SK-N-SH (cell line): ENCODE measurements at regions not wholly inside any gene's neighbourhood (a gene's known extent, or its start where the extent isn't known, plus 50 kb on each side); places are given as distances from the start of the nearest gene placed in this dataset.
A peak's percentile ranks its signal among the peaks of the same experiment; 100 is the strongest.
"Not testable (repeated sequence)": the region's sequence is repeated elsewhere in the genome, so short reads cannot be mapped to it uniquely, and the experiment has no call there.

Source experiments
- CTCF ChIA-PET: fragments of 300-600, 350-600 bp; formaldehyde crosslinking; extraction: SDS; loops from one replicate; lab custom pipeline; 2021; lab: Yijun Ruan, JAX
- POLR2A ChIA-PET: fragments of 350-600 bp; sonication (Branson Sonifier 250); formaldehyde crosslinking; extraction: SDS; loops from one replicate; lab custom pipeline; 2020; ENCODE audit warnings: antibody characterized with exemption, inconsistent platforms; lab: Yijun Ruan, JAX
- DNase-seq: peaks from one replicate; pipeline ENCODE4 v3.0.0; 2012
- H2AFZ ChIP-seq: fragments of 200-600 bp; sonication (generic); 2 replicates; pipeline ENCODE4 v1.8.1; 2016; ENCODE audit warnings: antibody characterized with exemption, mild to moderate bottlenecking, low read depth
- H3F3A ChIP-seq: fragments of 200-600 bp; sonication (generic); replicated peaks from 2 replicates; pipeline ENCODE3; 2016; ENCODE audit warnings: antibody characterized with exemption, mild to moderate bottlenecking; ENCODE audit not compliant: insufficient read depth
- H3K27ac ChIP-seq, 2 experiments: fragments of 200-500 bp in 1 of 2; fragments of 200-600 bp in 1 of 2; sonication (Bioruptor generic) in 1 of 2; sonication (generic), shearing (Covaris generic) in 1 of 2; 2 replicates each; pipeline versions ENCODE4 v1.5.1 to v1.6.1; 2014 to 2016; ENCODE audit warnings: low read depth in 2 of 2, inconsistent platforms in 1 of 2, low read length in 1 of 2, mild to moderate bottlenecking in 1 of 2, mixed read lengths in 1 of 2
- H3K27me3 ChIP-seq: fragments of 200-600 bp; sonication (generic), shearing (Covaris generic); 2 replicates; pipeline ENCODE4 v1.6.1; 2016; ENCODE audit warnings: mixed run types; ENCODE audit not compliant: insufficient read depth
- H3K36me3 ChIP-seq, 2 experiments: fragments of 200-500 bp in 1 of 2; fragments of 200-600 bp in 1 of 2; sonication (Bioruptor generic) in 1 of 2; sonication (generic) in 1 of 2; replicated peaks in 1 of 2; 2 replicates each; pipeline versions ENCODE3 to v1.5.1; 2014 to 2016; ENCODE audit warnings: low read length in 1 of 2, mild to moderate bottlenecking in 1 of 2; ENCODE audit not compliant: insufficient read depth in 2 of 2, control insufficient read depth in 1 of 2
- H3K4me1 ChIP-seq, 2 experiments: fragments of 200-500 bp in 1 of 2; fragments of 200-600 bp in 1 of 2; sonication (Bioruptor generic) in 1 of 2; sonication (generic), shearing (Covaris generic) in 1 of 2; 2 replicates each; pipeline versions ENCODE4 v1.5.1 to v1.6.1; 2014 to 2016; ENCODE audit warnings: low read depth in 1 of 2, low read length in 1 of 2, mixed run types in 1 of 2; ENCODE audit not compliant: insufficient read depth in 2 of 2, control insufficient read depth in 1 of 2
- H3K4me2 ChIP-seq: fragments of 200-600 bp; sonication (generic), shearing (Covaris generic); 2 replicates; pipeline ENCODE4 v1.6.1; 2017; ENCODE audit warnings: mixed run types
- H3K4me3 ChIP-seq, 2 experiments: fragments of 200-500 bp in 1 of 2; fragments of 200-600 bp in 1 of 2; sonication (Bioruptor generic) in 1 of 2; sonication (generic), shearing (Covaris generic) in 1 of 2; 2 replicates each; pipeline versions ENCODE4 v1.5.1 to v1.8.1; 2014 to 2016; ENCODE audit warnings: low read depth in 2 of 2, inconsistent platforms in 1 of 2, low read length in 1 of 2, mild to moderate bottlenecking in 1 of 2, mixed read lengths in 1 of 2, moderate library complexity in 1 of 2
- H3K79me2 ChIP-seq: fragments of 200-600 bp; sonication (generic); 2 replicates; pipeline ENCODE4 v1.8.1; 2017; ENCODE audit warnings: mild to moderate bottlenecking; ENCODE audit not compliant: insufficient read depth
- H3K9ac ChIP-seq: fragments of 200-600 bp; sonication (generic); 2 replicates; pipeline ENCODE4 v1.6.1; 2017; ENCODE audit warnings: mixed run types
- H3K9me2 ChIP-seq: fragments of 200-600 bp; sonication (generic); 2 replicates; pipeline ENCODE4 v1.6.1; 2017; ENCODE audit warnings: mixed run types
- H3K9me3 ChIP-seq: fragments of 200-600 bp; sonication (generic); 2 replicates; pipeline ENCODE4 v1.6.1; 2017; ENCODE audit warnings: mixed run types, mild to moderate bottlenecking, moderate library complexity
- H4K20me1 ChIP-seq: fragments of 200-600 bp; sonication (generic); 2 replicates; pipeline ENCODE4 v1.6.1; 2017; ENCODE audit warnings: mild to moderate bottlenecking, mixed run types; ENCODE audit not compliant: insufficient read depth
- RAD21 ChIP-seq: IDR thresholded peaks from 2 replicates; pipeline ENCODE4 v1.6.1; 2012; ENCODE audit warnings: mild to moderate bottlenecking, low read length
- SMC3 ChIP-seq: IDR thresholded peaks from 2 replicates; pipeline ENCODE4 v1.6.1; 2012; ENCODE audit warnings: low read depth, low read length, improper control_type of control experiment
- WGBS: methylation state at CpG from one replicate; pipeline ENCODE4 v1.1.6; 2017; ENCODE audit warnings: low lambda C conversion rate; 5-methylcytosine and 5-hydroxymethylcytosine counted together
- TF ChIP-seq, protein P1 (sequence below): fragments of 200-600 bp; sonication (generic); IDR thresholded peaks from 2 replicates; pipeline ENCODE4 v1.6.1; 2017; ENCODE audit warnings: antibody characterized with exemption, mild to moderate bottlenecking, moderate library complexity

DNA sequence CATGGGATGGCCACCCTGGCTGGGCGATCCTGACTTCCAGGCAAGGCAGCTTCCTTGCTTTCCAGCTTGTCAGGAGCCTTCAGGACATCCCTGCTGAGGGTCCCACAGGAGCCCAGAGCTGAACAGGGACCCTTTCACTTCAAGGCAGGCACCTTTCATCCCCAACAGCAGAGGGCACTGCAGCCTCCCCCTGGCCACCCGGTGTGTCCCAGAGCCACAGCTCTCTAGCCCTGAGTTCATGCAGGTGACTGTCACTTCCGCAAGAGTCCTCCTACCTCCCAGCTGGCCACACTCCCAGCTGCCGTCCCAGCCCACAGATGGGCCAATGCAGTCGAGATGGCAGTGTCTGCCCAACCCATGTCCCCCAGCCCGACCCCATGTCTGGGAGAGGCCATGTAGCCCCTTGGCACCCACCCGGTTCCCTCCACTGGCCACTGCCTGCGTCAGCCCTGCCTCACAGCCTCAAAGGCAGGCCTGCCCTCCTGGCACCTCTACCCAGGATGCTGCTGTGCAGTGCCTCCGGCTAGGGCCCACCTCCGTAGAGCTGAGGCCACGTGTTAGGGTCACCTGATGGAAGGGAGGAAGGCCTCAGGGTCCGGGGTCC, 248.3 kb downstream of the CCDC74A start:
- CTCF ChIA-PET, H3K4me3 ChIP-seq, H3K9me3 ChIP-seq, H4K20me1 ChIP-seq, H3K9ac ChIP-seq, H3K9me2 ChIP-seq, H3K36me3 ChIP-seq, POLR2A ChIA-PET, H3K79me2 ChIP-seq, H3K27me3 ChIP-seq, H3K4me1 ChIP-seq, DNase-seq, H2AFZ ChIP-seq, H3K4me2 ChIP-seq, H3F3A ChIP-seq, H3K27ac ChIP-seq: not testable (repeated sequence)
- WGBS: 40% methylated on average over 1 of the region's 12 CpGs

DNA sequence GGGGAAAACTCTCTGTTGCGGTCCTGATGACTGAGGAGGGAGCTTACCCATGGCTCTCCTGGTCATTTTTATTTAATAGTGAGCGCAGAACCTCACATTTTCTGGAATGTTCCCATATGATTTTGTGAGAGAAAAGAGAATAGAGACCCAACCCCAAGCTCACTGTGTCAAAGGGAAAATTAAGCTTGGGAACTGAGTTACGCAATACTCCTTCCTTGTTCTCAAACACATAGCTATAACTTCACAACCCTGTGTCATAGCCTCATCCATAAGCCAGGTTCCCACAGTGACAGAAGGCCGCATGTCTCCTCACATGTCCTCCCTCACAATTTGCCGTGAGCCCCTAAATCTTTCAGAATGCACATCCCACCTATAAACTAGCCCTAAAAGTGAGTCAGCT, 252.8 kb downstream of the CCDC74A start:
- 52% methylated on average over 5 of the region's 5 CpGs for WGBS
- POLR2A ChIA-PET, H4K20me1 ChIP-seq: not testable (repeated sequence)

DNA sequence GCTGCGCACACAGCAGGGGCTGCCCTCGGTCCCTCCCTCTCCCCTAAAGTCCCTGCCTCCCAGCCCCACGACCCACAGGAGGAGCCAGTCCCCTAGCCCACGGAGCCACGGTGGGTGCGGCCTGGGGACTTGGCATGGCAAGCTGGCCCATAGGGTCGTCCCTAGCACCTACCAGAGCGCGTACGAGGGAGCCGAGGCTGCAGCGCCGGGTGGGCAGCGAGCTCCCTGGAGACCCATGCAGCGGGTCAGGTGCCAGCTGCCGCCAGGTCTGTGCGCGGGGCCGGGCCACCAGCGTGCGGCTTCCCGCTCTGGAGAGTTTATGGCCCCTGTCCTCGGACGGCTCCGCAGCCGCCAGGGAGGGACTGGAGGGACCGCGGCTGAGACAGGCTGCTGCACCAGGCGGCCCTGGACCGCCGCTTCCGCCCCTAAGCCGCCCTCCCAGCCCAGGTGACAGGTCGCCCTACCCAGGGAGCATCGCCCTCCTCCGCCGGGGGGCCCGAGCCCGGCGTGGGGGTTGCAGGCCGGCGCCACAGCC, 273.6 kb downstream of the CCDC74A start:
- Histone ChIP-seq H3K79me2 (no peaks in the 10 kb centered on the region), H3K4me2 (peak overlapping the region; percentile 99; the same call in 1 of the 2 replicates), H3K27me3 (no peaks in the 10 kb centered on the region; the same call in 1 of the 2 replicates), H4K20me1 (no peaks in the 10 kb centered on the region), H3K4me1 (no peaks in the 10 kb centered on the region; a peak in 1 of 4 replicates), H2AFZ (no peak overlapping the region), H3K36me3 (no peaks in the 10 kb centered on the region), H3K9ac (no peak overlapping the region), H3F3A (no peaks in the 10 kb centered on the region), H3K9me3 (no peaks in the 10 kb centered on the region), H3K4me3 (peak overlapping the region in 1 of 2 experiments; percentile 21; a peak in 2 of 4 replicates), H3K9me2 (no peaks in the 10 kb centered on the region), H3K27ac (no peak overlapping the region)
- 49% methylated on average over 7 of the region's 42 CpGs for WGBS
- TF ChIP-seq SMC3: no peak
- DNase-seq: peak; percentile 15
- CTCF ChIA-PET: interaction anchor here (0.7 to 2.9 kb wide), 11 partner anchors 21 to 1990 kb away, joined by 3 to 44 read pairs (median 4); no protein-coding TSS in a partner anchor
- POLR2A ChIA-PET: interaction anchor here (1.1 to 1.2 kb wide), 2 partner anchors 119 to 127 kb away, joined by 3 to 4 read pairs; no protein-coding TSS in a partner anchor

More for the DNA sequence above, 252.8 kb downstream of the CCDC74A start:
- H3K4me3 ChIP-seq, H3K9me3 ChIP-seq, H3K79me2 ChIP-seq, CTCF ChIA-PET, H2AFZ ChIP-seq, DNase-seq, H3K36me3 ChIP-seq, H3F3A ChIP-seq, H3K9me2 ChIP-seq, H3K27me3 ChIP-seq, H3K4me1 ChIP-seq, H3K27ac ChIP-seq, H3K9ac ChIP-seq, H3K4me2 ChIP-seq: not testable (repeated sequence)

DNA sequence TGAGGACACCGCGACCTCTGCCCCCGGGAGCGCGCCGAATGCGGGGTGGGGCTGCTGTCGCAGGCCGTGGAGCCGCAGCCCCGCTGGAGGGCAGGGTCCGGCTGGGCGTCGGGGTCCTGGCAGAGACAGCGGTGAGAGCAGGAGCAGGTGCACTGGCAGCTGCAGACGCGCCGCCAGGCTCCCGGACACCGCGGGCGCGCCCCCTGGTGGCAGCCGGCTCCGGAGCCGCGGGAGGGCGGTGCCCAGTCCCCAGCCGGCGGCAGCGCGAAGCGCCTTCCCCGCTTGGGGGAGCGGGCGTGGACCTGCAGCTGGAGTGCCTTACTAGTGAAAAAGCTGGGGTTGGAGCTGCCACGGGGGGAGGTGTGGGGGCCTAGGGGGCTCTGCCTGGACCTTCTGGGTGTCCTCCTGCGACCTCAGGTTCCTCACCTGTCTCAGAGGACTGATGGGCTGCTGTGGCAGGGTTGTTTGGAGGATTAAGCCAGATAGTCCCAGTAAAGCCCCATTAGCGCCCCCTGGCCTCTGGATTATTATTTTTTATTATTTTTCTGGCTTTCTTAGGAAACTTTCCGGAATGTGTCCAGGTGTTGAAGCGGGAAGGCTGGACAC, 274.2 kb downstream of the CCDC74A start:
- not testable (repeated sequence) for H3K9me2 ChIP-seq

More for the DNA sequence above, 274.2 kb downstream of the CCDC74A start:
- peak; percentile 85 for DNase-seq
- H3K9ac ChIP-seq, H3K27me3 ChIP-seq, H3K79me2 ChIP-seq, H3K36me3 ChIP-seq, H3K9me3 ChIP-seq, H3F3A ChIP-seq, H3K27ac ChIP-seq, H4K20me1 ChIP-seq, H3K4me1 ChIP-seq: not testable (repeated sequence)
- Histone ChIP-seq H2AFZ (peak overlapping the region; percentile 85), H3K4me2 (peak overlapping the region; percentile 99), H3K4me3 (peak overlapping the region; percentile 50 to 69)
- POLR2A ChIA-PET: interaction anchor here (1.1 to 1.2 kb wide), 2 partner anchors 120 to 128 kb away, joined by 3 to 4 read pairs; no protein-coding TSS in a partner anchor
- 0% methylated on average over 13 of the region's 41 CpGs for WGBS
- TF ChIP-seq RAD21 (peak; percentile 49), SMC3 (peak; percentile 71)
- TF ChIP-seq, protein P1, sequence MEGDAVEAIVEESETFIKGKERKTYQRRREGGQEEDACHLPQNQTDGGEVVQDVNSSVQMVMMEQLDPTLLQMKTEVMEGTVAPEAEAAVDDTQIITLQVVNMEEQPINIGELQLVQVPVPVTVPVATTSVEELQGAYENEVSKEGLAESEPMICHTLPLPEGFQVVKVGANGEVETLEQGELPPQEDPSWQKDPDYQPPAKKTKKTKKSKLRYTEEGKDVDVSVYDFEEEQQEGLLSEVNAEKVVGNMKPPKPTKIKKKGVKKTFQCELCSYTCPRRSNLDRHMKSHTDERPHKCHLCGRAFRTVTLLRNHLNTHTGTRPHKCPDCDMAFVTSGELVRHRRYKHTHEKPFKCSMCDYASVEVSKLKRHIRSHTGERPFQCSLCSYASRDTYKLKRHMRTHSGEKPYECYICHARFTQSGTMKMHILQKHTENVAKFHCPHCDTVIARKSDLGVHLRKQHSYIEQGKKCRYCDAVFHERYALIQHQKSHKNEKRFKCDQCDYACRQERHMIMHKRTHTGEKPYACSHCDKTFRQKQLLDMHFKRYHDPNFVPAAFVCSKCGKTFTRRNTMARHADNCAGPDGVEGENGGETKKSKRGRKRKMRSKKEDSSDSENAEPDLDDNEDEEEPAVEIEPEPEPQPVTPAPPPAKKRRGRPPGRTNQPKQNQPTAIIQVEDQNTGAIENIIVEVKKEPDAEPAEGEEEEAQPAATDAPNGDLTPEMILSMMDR: peak; percentile 64
- CTCF ChIA-PET: interaction anchor here (0.6 to 2.9 kb wide), 11 partner anchors 20 to 809 kb away, joined by 3 to 44 read pairs (median 4); no protein-coding TSS in a partner anchor
